NB4 (cell line): ENCODE measurements at regions not wholly inside any gene's neighbourhood (a gene's known extent, or its start where the extent isn't known, plus 50 kb on each side); places are given as distances from the start of the nearest gene placed in this dataset.

Experiments
- CTCF ChIP-seq: IDR thresholded peaks from one replicate; pipeline ENCODE4 v1.5.1; 2012; ENCODE audit warnings: low read depth, low read length
- TF ChIP-seq, protein P1 (sequence below): IDR thresholded peaks from 2 replicates; pipeline ENCODE4 v1.6.1; 2011; ENCODE audit warnings: low read depth, low read length

DNA sequence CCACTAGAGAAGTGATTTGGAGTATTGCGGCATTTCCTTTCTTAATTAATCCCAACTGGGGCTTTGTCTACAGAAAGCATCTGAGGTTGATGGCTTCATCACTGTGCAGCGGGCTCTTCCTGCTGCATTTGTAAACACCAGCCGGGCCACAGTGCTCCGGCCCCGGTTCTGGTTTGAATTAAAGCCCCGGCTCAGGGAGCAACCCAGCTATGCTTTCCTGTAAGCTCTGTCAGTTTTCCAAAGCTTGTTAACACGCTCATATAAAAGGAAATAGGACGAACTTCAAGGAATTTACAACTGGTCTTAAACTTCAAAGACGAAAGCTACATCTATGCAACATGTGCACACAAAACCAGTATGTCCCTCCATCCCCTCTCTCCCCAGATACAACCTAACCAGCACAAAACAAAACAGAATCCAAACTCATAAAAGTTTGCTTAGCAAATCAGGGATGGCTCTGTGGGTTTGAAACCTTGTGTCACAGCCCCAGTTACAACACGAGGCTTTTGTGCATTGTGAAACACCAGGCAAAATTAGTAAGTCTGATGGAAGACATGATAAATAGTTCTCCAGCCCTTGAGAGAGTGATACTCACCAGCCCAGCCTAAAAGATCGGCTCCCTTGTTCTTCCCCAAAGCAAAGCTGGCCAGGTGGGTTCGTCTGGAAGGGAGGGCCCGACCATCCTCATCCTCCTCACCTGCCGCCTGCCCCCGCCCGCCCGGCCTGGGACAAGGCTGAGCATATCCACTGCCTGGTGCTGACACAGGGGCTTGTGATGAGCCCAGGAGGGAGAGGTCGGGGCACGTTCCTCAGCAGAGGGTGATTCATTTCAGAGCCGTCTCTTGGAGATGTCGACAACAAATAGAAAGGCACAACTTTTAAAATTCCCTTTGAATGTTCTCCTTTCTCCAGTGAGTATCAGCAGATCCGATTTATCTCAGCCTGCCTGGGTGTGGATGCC lies 197.9 kb downstream of the TFAP2C start:
- TF ChIP-seq CTCF, result no peak
- TF ChIP-seq, protein P1, sequence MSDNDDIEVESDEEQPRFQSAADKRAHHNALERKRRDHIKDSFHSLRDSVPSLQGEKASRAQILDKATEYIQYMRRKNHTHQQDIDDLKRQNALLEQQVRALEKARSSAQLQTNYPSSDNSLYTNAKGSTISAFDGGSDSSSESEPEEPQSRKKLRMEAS, result peak; percentile 86
